ENCODE measurements at regions not wholly inside any gene's neighbourhood (a gene's known extent, or its start where the extent isn't known, plus 50 kb on each side); places are given as distances from the start of the nearest gene placed in this dataset.

DNA sequence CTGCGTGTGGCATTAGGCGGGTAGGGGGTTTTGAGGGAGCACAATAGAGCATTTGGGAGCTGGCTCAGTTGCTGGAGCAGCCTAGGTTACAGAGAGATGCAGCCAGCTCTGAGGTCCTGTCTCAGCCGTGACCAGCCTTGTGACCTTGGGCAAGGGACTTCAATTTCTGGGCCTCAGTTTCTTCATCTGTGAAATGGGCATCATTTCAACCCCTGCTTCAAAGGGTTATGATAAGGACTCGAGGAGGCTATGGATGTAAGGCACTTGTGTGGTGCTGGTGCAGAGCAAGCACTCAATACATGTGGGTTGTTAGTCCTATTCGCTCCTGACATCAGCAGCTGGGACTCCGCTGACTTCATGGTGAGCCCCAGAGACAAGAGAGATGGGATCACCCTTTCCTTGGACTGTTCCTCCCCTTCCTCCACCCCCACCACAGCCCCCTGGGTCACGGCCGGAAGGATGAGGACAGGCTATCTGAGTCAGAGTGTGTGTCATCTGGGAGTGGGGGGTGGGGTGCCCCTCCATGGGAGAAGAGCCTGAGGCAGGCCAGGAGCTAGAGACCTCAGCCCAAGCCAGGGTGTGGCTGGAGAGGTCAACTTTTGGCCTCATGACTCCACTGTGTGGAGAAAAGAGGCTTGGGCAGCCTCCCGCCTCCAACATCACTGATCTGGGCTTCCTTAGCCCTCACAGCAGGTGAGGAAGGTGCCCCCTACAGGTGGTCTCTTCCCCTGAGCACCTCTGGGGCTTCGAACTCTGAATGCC, 71.4 kb upstream of the ZBTB40 start:
- DNase-seq (ENCODE audit: low spot score) = no peak
- intact Hi-C loops (cut with DNase I) = no loop called here

DNA sequence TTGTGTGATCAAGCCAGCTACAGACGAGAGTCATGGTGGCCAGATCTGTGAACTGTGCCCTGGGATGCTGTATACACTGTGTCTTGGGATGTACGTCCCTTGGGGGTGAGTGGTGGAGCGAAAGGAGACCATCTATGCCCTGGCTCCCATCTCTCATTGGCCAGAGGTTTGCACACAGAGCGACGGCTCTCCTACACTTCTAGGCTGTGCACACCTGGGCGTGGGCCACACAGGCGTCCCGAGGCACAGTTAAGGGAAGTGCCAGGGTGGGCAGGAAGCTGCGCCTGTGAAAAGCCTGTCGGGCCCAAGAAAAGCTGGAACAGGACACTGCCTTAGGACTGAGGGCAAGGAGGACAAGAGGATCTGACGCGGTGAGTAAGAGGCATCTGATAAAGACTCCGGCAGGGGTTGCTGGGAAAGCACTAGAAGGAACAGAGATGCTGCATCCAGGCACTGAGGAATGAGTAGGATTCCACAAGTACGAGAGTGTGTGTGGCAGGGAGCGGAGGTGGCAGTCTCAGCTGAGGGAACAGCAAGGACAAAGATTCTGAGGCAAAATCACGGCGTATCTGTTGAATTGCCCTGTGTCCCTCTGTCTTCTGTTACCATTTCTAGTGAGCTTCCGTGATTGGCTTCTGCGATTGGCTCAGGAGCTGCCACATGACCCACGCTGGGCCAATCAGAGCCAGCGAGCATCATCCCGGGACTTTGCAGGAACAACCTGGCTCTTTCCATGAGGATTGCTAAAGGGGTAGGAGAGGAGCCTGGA, 67.9 kb upstream of the ZBTB40 start:
- intact Hi-C loops (cut with DNase I) = no loop called here
- no peak for DNase-seq (ENCODE audit: low spot score)

- DNase-seq (ENCODE audit: low spot score) = no peak
Observed at GRCh38 chr1:22385537-22385936, 66.1 kb upstream of the ZBTB40 start.

GRCh38 chr1:22386774-22387173, 64.9 kb upstream of the ZBTB40 start:
- DNase-seq (ENCODE audit: low spot score) = no peak
- intact Hi-C loops (cut with DNase I) = no loop called here

More at GRCh38 chr1:22385537-22385936, 66.1 kb upstream of the ZBTB40 start:
- intact Hi-C loops (cut with DNase I) = no loop called here

DNA sequence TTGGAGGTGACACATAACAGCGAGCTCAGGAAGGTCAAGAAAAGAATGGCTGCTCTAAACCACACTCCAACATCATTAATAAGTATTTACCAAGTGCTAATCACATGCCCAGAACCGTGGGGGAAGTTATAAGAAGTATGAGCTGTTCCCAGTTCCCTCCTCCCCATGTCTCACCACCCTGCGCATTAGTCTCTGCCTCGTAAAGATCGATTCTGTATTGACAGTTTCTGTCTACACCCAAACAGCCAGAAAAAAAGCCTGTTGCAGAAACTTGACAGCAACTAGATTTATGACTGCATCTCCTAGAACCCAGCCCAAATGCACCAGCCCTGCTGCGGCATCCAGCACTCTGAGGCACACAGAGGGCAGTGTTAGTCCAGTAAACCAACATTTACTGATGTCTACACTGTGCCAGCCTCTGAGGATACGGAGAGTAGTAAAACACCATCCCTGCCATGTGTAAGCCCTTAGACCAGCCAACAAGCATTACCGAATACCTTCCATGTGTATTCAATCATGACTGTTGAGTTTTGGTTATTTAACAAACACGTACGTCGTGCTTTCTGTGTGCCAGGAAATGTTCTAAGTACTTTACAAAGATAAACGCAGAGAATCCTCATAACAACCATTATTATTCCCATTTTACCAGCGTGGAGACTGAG, 63.6 kb upstream of the ZBTB40 start:
- no peak for DNase-seq (ENCODE audit: low spot score)
- intact Hi-C loops (cut with DNase I) = no loop called here

DNA sequence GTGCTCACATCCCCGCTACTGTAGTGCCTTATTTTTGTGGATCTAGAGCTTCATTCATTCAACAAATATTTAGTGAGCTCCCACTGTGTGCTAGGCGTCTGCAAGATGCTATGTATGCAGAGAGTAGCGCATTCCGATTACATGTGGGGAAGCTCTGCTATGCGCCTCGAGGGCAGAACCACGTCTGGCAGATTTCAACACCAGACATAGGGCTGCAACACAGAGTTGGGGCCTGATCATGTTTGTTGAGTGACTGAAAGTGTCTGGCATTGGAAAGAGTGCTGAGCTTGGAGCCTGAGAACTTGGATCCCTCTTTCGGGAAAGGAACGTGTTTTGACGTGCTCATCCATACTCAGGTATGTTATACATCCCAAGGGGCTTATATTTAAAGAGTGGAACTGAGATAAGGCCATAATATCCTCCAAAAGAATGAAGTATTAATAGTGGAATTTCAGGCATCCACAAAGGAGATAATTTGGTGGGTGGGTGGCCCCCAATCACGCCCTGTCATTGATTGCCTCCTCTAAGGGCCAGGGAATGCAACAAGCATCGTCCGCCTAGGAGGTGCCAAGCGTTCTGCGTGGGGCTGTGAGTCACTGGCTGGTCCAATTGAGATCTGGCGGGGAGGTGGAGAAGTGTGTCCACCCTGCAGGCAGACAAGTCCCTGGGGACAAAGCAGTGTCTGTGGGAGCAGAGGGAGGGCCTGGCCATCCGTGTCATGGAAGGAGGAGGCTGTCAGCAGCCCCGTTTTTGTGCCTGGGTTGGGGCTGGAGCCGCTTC, 62.8 kb upstream of the ZBTB40 start:
- no peak for DNase-seq (ENCODE audit: low spot score)
- intact Hi-C loops (cut with DNase I) = no loop called here

GRCh38 chr1:22393587-22393986, 58.1 kb upstream of the ZBTB40 start:
- no peak for DNase-seq (ENCODE audit: low spot score)
- intact Hi-C loops (cut with DNase I) = no loop called here

- intact Hi-C loops (cut with DNase I) = loop anchor here in 1 of 2 donors (5.0 kb wide), 1 partner anchor 543 kb away; no protein-coding TSS in a partner anchor
- no peak for DNase-seq (ENCODE audit: low spot score)
Observed at GRCh38 chr1:22398656-22399420, 52.8 kb upstream of the ZBTB40 start.

- no peak for DNase-seq (ENCODE audit: low spot score)
Observed at GRCh38 chr1:22399421-22400091, 52.1 kb upstream of the ZBTB40 start.

More at GRCh38 chr1:22399421-22400091, 52.1 kb upstream of the ZBTB40 start:
- intact Hi-C loops (cut with DNase I) = loop anchor here in 1 of 2 donors (5.0 kb wide), 1 partner anchor 543 kb away; no protein-coding TSS in a partner anchor

Small RNA genes lying in the stretch of these regions (microRNA-seq; reads per million reads assigned to microRNA genes)
- gene MIR4418 (ENCODE audit: borderline microRNAs expressed in 2 of 2) = 0 reads per million in 2 donors
